Prostate gland (tissue), 2 donors: ENCODE measurements at regions not wholly inside any gene's neighbourhood (a gene's known extent, or its start where the extent isn't known, plus 50 kb on each side); places are given as distances from the start of the nearest gene placed in this dataset.

ENCODE experiments used
- DNase-seq: peaks from one replicate; pipeline ENCODE4 v3.0.0-alpha.2; 2019; ENCODE audit warnings: low spot score
- H3K27ac ChIP-seq, 2 donors: fragments of 200-600 bp; sonication (generic); 2 replicates each; pipeline ENCODE4 v1.5.1; 2017 to 2019
- H3K27me3 ChIP-seq: fragments of 200-600 bp; sonication (generic); replicated peaks from 2 replicates; pipeline ENCODE4 v1.5.1; 2019; ENCODE audit not compliant: insufficient read depth
- H3K36me3 ChIP-seq, 2 donors: fragments of 200-600 bp; sonication (generic); 1 replicate in 1 of 2; 2 replicates in 1 of 2; pipeline versions ENCODE4 v1.5.1 to v1.8.1; 2017 to 2019
- H3K4me1 ChIP-seq: fragments of 200-600 bp; sonication (generic); replicated peaks from 2 replicates; pipeline ENCODE4 v1.5.1; 2019
- H3K4me3 ChIP-seq, 2 donors: fragments of 200-600 bp; sonication (generic); 2 replicates each; pipeline ENCODE4 v1.5.1; 2017 to 2019
- H3K9me3 ChIP-seq: fragments of 200-600 bp; sonication (generic); 2 replicates; pipeline ENCODE4 v1.5.1; 2017
- POLR2A ChIP-seq: fragments of 450-650 bp; IDR thresholded peaks from one replicate; pipeline ENCODE4 v1.6.1; 2016; ENCODE audit warnings: antibody characterized with exemption, mild to moderate bottlenecking
- POLR2AphosphoS5 ChIP-seq: sonication (generic); formaldehyde crosslinking; IDR thresholded peaks from one replicate; pipeline ENCODE4 v1.6.1; 2017; ENCODE audit warnings: antibody characterized with exemption
- WGBS: methylation state at CpG from one replicate; pipeline ENCODE4 v1.1.5; 2018; 5-methylcytosine and 5-hydroxymethylcytosine counted together
- intact Hi-C: fragments of 100-400 bp; cut with DNase I; formaldehyde crosslinking; loops from one replicate; pipeline ENCODE4 v1.14.2; 2022
- TF ChIP-seq, protein P1 (sequence below), 4 experiments: fragments of 200-600 bp in 2 of 4; fragments of 450-650 bp in 2 of 4; sonication (generic) in 2 of 4; IDR thresholded peaks; 1 replicate in 3 of 4; 2 replicates in 1 of 4; pipeline ENCODE4 v1.5.1; 2016 to 2019; ENCODE audit warnings: antibody characterized with exemption in 4 of 4, mild to moderate bottlenecking in 2 of 4, moderate library complexity in 2 of 4

DNA sequence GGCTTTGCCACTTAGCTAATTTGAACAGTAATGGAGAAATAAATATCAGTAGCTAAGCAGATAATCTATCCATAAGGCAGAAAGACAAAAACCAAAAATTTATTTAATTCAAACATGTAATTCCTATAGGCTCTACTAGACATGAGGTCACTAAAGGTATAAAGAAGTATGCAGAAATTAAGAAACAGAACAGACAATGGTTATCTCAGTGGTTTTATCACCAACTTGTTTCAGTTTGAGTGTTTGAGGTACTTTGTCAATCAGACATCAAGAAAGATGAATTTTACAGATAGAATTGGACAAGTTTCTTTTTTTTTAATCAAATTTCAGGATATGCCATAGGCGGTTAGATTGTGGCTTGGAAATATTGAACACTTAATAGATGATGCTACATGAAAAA lies 67.4 kb upstream of the ZEB2 start:
- TF ChIP-seq POLR2A (no peak), POLR2AphosphoS5 (no peak)
- TF ChIP-seq, protein P1, sequence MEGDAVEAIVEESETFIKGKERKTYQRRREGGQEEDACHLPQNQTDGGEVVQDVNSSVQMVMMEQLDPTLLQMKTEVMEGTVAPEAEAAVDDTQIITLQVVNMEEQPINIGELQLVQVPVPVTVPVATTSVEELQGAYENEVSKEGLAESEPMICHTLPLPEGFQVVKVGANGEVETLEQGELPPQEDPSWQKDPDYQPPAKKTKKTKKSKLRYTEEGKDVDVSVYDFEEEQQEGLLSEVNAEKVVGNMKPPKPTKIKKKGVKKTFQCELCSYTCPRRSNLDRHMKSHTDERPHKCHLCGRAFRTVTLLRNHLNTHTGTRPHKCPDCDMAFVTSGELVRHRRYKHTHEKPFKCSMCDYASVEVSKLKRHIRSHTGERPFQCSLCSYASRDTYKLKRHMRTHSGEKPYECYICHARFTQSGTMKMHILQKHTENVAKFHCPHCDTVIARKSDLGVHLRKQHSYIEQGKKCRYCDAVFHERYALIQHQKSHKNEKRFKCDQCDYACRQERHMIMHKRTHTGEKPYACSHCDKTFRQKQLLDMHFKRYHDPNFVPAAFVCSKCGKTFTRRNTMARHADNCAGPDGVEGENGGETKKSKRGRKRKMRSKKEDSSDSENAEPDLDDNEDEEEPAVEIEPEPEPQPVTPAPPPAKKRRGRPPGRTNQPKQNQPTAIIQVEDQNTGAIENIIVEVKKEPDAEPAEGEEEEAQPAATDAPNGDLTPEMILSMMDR (IDR thresholded peaks at IDR 0.05): no peak
- Histone ChIP-seq H3K27me3 (no peaks in the 10 kb centered on the region), H3K4me3 (no peak overlapping the region), H3K27ac (no peak overlapping the region), H3K36me3 (no peaks in the 10 kb centered on the region), H3K9me3 (no peaks in the 10 kb centered on the region), H3K4me1 (no peaks in the 10 kb centered on the region)
- intact Hi-C loops: no loop called here
- no peak for DNase-seq
- WGBS: 95% methylated on average over 1 of the region's 1 CpG

DNA sequence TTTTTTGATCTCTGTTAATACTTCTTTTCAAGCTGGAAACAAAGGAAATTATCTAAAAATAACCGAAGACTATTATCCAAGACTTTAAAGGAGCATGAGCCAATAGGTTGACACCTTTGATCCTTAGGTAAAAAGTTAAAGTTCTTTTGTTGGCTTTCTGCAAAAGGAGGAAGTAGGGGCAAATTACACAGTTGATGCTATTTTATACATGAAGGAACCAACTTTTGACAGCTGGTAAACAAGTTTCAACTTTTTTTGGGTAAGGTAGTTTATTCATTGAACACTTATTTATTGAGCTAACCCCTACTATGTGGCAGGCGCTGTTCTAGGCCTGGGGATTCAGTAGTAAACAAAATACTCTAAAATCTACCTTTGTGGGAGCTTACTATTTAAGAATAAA lies 66.6 kb upstream of the ZEB2 start:
- Histone ChIP-seq H3K4me3 (no peak overlapping the region), H3K36me3 (no peaks in the 10 kb centered on the region), H3K27me3 (no peaks in the 10 kb centered on the region), H3K4me1 (no peaks in the 10 kb centered on the region), H3K9me3 (no peaks in the 10 kb centered on the region), H3K27ac (no peak overlapping the region)
- intact Hi-C loops: no loop called here
- TF ChIP-seq, protein P1 (IDR thresholded peaks at IDR 0.05): no peak
- no peak for TF ChIP-seq POLR2AphosphoS5
- TF ChIP-seq POLR2A: no peak
- WGBS: 92% methylated on average over 2 of the region's 2 CpGs
- DNase-seq: no peak

DNA sequence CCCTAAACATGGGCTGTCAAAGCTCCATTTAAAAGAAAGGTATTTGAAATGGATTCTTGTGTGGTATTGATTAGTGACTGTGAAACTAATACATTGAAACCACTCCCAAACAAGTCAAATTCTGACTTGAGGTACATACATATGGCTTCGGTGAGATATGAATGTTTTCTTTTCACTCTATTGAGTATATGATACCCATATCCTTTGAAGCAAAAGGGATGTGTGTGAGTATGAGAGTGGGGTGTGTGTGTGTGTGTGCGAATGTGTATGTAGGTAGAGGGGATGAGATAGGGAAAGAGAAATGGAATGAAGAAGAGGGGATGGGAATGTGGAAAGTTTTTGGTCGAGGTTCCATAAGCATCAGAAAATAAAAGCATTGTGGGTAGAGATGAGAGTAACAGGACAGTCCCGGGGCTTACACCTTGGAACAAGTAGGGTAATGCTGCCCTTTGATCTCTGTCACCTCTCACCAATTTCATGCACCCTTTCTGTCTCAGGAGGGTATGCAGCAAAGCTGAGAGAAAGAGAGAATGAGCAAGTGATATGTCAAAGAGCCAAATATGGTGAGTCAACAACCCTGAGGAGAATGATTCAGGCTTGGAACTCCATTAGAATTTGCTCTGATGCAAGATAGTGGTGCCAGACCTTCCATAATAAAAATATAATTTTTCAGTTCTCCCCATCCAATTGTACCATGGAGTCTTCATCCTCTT lies 64.0 kb upstream of the ZEB2 start:
- no peak for TF ChIP-seq POLR2AphosphoS5
- no peak for TF ChIP-seq POLR2A
- TF ChIP-seq, protein P1 (IDR thresholded peaks at IDR 0.05): no peak
- H3K27me3 ChIP-seq: no peaks in the 10 kb centered on the region
- no peak for DNase-seq
- 97% methylated on average over 4 of the region's 4 CpGs for WGBS
- intact Hi-C loops: no loop called here
- no peak overlapping the region for H3K4me3 ChIP-seq
- no peaks in the 10 kb centered on the region for H3K9me3 ChIP-seq
- no peak overlapping the region for H3K27ac ChIP-seq
- H3K36me3 ChIP-seq: no peaks in the 10 kb centered on the region
- no peaks in the 10 kb centered on the region for H3K4me1 ChIP-seq

DNA sequence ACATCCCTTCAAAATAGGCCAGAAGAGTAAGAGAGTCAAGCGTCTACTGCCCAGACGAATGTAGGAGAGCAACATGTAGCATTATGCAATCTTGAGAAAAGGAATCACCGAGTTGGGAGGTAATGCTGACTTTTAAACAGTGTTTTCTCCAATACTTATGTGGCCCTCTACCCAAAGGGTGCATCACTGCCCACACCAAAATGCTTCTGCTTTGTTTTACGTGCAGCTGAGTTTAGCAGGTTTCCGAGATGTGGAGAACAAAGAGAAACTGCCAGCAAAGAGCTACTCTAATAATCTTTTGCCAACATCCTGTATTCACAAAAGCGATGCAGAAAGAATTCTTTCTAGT lies 63.4 kb upstream of the ZEB2 start:
- Histone ChIP-seq H3K27ac (no peak overlapping the region), H3K27me3 (no peaks in the 10 kb centered on the region), H3K9me3 (no peaks in the 10 kb centered on the region), H3K36me3 (no peaks in the 10 kb centered on the region), H3K4me1 (no peaks in the 10 kb centered on the region), H3K4me3 (no peak overlapping the region)
- TF ChIP-seq, protein P1 (IDR thresholded peaks at IDR 0.05): no peak
- TF ChIP-seq POLR2AphosphoS5 (no peak), POLR2A (no peak)
- intact Hi-C loops: no loop called here
- DNase-seq: no peak
- WGBS: 69% methylated on average over 6 of the region's 6 CpGs

DNA sequence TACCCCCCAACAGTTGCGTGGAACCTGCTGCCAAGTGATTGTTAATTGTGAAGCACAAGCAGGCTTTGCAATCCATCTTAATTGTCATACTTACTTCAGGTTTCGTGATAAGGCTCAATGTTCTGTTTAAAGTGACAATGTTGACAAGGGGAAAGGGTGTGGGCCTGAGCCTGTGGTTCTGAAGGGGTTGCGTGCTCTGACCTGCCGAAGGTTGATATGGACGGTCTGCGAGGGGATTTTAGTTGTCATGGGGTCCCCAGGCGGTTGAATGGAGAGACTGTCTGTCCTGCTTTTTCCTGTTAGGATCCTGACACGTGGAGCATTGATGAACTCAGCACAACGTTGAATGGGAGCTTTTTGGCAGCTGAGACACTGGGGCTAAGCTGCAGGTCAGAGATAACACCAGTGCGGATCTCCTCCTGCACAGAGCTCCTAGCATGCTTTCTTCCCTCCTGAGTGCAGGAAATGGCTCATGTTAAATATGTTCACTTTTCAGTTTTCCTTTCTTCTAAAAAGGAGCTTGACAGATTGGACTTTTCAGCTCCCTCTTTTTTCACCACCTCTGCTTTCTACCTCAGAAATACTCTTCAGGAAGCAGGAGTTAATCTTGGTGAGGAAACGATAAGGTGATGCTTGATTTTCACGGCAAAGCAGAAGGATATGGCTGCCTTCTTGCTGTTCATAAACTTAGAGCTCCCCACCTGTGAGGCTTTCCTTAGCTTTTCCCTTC lies 62.9 kb upstream of the ZEB2 start:
- no peaks in the 10 kb centered on the region for H3K9me3 ChIP-seq
- WGBS: 77% methylated on average over 12 of the region's 12 CpGs
- DNase-seq: no peak
- TF ChIP-seq, protein P1 (IDR thresholded peaks at IDR 0.05): no peak
- no peak for TF ChIP-seq POLR2A
- TF ChIP-seq POLR2AphosphoS5: no peak
- H3K27ac ChIP-seq: no peak overlapping the region
- H3K36me3 ChIP-seq: no peaks in the 10 kb centered on the region
- H3K4me1 ChIP-seq: no peaks in the 10 kb centered on the region
- intact Hi-C loops: no loop called here
- H3K27me3 ChIP-seq: no peaks in the 10 kb centered on the region
- H3K4me3 ChIP-seq: no peak overlapping the region
